Naive thymus-derived CD8-positive, alpha-beta T cell (primary cell): ENCODE measurements at regions not wholly inside any gene's neighbourhood (a gene's known extent, or its start where the extent isn't known, plus 50 kb on each side); places are given as distances from the start of the nearest gene placed in this dataset.

Experiments used
- ATAC-seq, 2 donors: fragments of 150-1000 bp; cut with Tn5 transposase in 1 of 2; sonication (Bioruptor Pico), chemical (Tn5 transposase) in 1 of 2; 1 replicate in 1 of 2; 2 replicates in 1 of 2; pipeline ENCODE4 v1.10.0; 2021; ENCODE audit warnings: mild to moderate bottlenecking in 2 of 2, moderate library complexity in 2 of 2
- POLR2A ChIA-PET: fragments of 350-600 bp; sonication (Branson Sonifier 250); formaldehyde crosslinking; loops from one replicate; lab custom pipeline; 2021; ENCODE audit warnings: antibody characterized with exemption; lab: Charles Lee
- DNase-seq, 10 donors: peaks; one replicate each; pipeline versions ENCODE4 v3.0.0 to v3.0.0-alpha.2; 2020 to 2022
- H3K27ac Mint-ChIP-seq, 10 donors: one replicate each; pipeline ENCODE4 v1.8.0; 2020 to 2022; ENCODE audit warnings: mild to moderate bottlenecking in 10 of 10, mixed read lengths in 10 of 10, moderate library complexity in 4 of 10, inconsistent platforms in 1 of 10
- H3K27me3 Mint-ChIP-seq, 5 donors: one replicate each; pipeline ENCODE4 v1.8.0; 2021 to 2022; ENCODE audit warnings: mixed read lengths in 5 of 5
- H3K36me3 Mint-ChIP-seq, 3 donors: one replicate each; pipeline ENCODE4 v1.8.0; 2020 to 2022; ENCODE audit warnings: mixed read lengths in 3 of 3, mild to moderate bottlenecking in 2 of 3, inconsistent platforms in 1 of 3
- H3K4me1 Mint-ChIP-seq, 4 donors: one replicate each; pipeline ENCODE4 v1.8.0; 2021 to 2022; ENCODE audit warnings: mixed read lengths in 4 of 4
- H3K4me3 Mint-ChIP-seq, 10 donors: one replicate each; pipeline ENCODE4 v1.8.0; 2020 to 2022; ENCODE audit warnings: mild to moderate bottlenecking in 10 of 10, mixed read lengths in 10 of 10, moderate library complexity in 6 of 10, inconsistent platforms in 1 of 10
- H3K9me3 Mint-ChIP-seq, 9 donors: one replicate each; pipeline ENCODE4 v1.8.0; 2020 to 2022; ENCODE audit warnings: mixed read lengths in 9 of 9, mild to moderate bottlenecking in 3 of 9, inconsistent platforms in 1 of 9, moderate library complexity in 1 of 9

DNA sequence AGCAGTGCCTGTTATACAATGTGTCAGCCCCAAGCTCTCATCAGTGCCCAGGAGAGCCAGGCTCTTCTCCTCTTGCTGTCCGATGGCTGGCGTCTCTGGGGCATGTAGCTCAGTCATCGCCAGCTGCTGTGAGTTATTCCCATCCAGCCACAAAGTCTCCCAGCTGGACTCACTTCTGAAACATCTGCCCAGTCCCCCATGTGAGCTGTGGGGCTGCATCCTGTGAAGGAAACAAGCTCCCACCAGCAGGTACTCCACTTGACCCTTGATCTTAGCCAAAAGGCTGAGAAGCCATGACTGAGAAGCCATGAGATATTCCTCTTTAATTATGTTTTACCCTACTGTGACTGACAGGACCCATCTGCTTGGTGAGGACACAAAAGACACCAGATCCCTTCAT lies 212.7 kb upstream of the IGFBP3 start:
- peaks cover 0 to 9% (median 0%) of the 10 kb centered on the region in 5 donors for H3K27me3 Mint-ChIP-seq
- no peaks in the 10 kb centered on the region for H3K4me1 Mint-ChIP-seq
- POLR2A ChIA-PET: no interaction called here
- DNase-seq (no peak), ATAC-seq (no peak)
- no peak overlapping the region for H3K27ac Mint-ChIP-seq
- H3K36me3 Mint-ChIP-seq: peaks cover 0 to 5% (median 0%) of the 10 kb centered on the region in 3 donors
- no peak overlapping the region for H3K4me3 Mint-ChIP-seq
- peaks cover 0 to 3% (median 0%) of the 10 kb centered on the region in 9 donors for H3K9me3 Mint-ChIP-seq

DNA sequence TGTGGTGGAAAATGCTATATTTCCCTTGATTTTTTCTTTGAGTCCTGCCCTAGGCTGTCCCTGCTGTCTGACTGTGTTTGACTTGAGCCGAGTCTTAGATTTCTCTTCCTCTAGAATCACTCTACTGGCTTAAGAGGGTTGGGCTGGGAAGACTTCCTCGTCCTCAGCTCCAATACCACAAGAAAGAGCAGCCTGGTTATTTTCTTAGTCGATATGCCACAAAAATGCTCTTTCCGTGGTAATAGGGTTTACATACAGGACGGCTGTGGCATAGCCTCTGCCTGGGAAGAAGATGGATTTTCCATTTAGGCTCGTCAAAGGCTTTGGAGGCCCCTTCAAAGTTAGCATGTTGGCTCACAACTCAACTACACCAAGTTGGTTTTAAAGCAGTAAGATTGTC lies 212.0 kb upstream of the IGFBP3 start:
- Mint-ChIP-seq H3K36me3 (peaks cover 0 to 5% (median 0%) of the 10 kb centered on the region in 3 donors), H3K4me1 (no peaks in the 10 kb centered on the region), H3K27me3 (peaks cover 0 to 9% (median 0%) of the 10 kb centered on the region in 5 donors), H3K27ac (no peak overlapping the region), H3K4me3 (no peak overlapping the region), H3K9me3 (peaks cover 0 to 3% (median 0%) of the 10 kb centered on the region in 9 donors)
- DNase-seq (no peak), ATAC-seq (no peak)
- POLR2A ChIA-PET: no interaction called here

DNA sequence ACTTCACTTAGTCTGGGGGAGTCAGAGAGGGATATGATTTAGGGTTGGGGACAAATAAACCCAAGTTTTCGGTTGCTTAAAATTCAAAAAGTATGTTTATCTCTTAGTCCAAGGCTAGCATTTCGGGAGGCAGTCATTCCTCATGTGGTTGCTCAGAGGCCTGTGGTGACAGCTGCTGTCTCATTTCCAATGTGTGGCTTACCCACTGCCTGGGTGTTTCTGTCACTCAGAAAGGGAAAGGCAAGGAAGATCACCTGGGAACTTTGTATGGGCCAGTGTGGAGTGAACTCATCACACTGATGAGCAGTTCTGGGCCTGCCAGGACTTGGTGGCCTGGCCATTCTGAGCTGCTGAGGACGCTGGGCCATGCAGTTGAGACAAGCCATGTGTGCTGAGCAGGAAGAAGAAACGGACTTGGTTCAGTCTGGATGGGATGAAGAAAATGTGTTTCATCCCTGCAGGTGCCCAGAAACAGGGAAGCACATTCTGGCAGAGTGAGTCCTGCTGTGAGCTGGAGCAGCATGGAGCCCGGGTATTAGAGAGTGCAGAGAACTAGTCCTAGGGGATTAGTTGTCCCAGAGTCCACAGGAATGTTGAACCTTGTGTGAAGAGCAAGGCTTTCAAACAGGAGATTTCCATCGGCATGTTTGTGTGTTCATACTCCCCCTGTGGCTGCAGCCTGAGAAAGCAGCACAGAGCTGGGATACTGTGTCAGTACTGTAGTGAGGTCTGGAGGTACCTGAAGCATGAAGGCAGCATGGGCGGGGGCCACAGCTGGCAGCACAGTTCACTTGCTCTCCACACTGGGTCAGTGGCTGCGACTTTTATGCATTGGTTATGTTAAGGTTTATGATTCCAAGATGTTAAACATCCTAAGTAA lies 211.1 kb upstream of the IGFBP3 start:
- Mint-ChIP-seq H3K27ac (no peak overlapping the region), H3K27me3 (peaks cover 0 to 9% (median 0%) of the 10 kb centered on the region in 5 donors), H3K36me3 (peaks cover 0 to 5% (median 0%) of the 10 kb centered on the region in 3 donors), H3K4me1 (no peaks in the 10 kb centered on the region), H3K4me3 (no peak overlapping the region), H3K9me3 (peaks cover 0 to 3% (median 0%) of the 10 kb centered on the region in 9 donors)
- ATAC-seq: no peak
- DNase-seq: no peak
- POLR2A ChIA-PET: no interaction called here

DNA sequence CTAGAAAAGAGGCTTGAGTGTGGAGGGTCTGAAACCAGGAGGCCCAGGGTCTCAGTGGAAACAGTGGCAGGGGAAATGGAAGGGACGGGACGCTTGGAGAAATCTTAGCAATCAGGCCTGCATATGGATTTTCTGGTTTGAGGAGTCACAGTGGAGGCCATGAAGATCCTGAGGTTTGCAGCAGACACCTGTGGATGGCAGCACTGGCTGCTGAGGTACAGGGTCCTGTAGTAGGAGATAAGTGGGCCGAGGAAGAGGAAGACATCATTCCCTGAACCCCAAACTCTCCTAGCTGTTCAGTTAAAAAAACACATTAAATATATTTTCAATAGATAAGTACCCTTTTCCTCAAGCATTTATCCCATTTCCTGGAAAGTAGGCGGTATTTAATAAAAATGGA lies 208.8 kb upstream of the IGFBP3 start:
- H3K9me3 Mint-ChIP-seq: peaks cover 0 to 3% (median 0%) of the 10 kb centered on the region in 9 donors

DNA sequence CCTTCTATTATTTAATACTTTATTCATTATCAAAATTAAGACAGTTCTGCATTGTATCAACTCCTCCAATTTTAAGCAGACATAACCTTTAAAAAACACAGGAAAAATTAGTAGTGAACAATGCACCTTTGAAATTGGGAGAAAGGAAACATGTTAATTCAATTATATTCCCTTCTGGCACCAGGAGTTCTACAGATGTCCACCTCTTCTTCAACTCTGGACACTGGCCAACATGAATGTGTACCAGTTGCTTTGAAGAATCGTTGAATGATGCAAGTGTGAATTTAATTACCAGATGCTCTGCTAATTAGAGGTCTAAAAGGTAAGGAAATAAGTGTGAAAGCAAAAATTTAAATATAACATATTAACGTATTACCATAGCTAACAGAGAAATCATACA lies 206.7 kb upstream of the IGFBP3 start:
- Mint-ChIP-seq H3K4me1 (no peaks in the 10 kb centered on the region), H3K27ac (no peak overlapping the region), H3K4me3 (no peak overlapping the region), H3K9me3 (peaks cover 0 to 6% (median 0%) of the 10 kb centered on the region in 9 donors), H3K36me3 (peaks cover 0 to 9% (median 0%) of the 10 kb centered on the region in 3 donors), H3K27me3 (peaks cover 0 to 13% (median 8%) of the 10 kb centered on the region in 5 donors)
- ATAC-seq (no peak), DNase-seq (no peak)
- POLR2A ChIA-PET: no interaction called here

More for the DNA sequence above, 208.8 kb upstream of the IGFBP3 start:
- DNase-seq (no peak), ATAC-seq (no peak)
- H3K4me3 Mint-ChIP-seq: no peak overlapping the region
- H3K27ac Mint-ChIP-seq: no peak overlapping the region
- no peaks in the 10 kb centered on the region for H3K4me1 Mint-ChIP-seq
- H3K27me3 Mint-ChIP-seq: peaks cover 0 to 8% (median 0%) of the 10 kb centered on the region in 5 donors
- POLR2A ChIA-PET: no interaction called here
- peaks cover 0 to 5% (median 0%) of the 10 kb centered on the region in 3 donors for H3K36me3 Mint-ChIP-seq

DNA sequence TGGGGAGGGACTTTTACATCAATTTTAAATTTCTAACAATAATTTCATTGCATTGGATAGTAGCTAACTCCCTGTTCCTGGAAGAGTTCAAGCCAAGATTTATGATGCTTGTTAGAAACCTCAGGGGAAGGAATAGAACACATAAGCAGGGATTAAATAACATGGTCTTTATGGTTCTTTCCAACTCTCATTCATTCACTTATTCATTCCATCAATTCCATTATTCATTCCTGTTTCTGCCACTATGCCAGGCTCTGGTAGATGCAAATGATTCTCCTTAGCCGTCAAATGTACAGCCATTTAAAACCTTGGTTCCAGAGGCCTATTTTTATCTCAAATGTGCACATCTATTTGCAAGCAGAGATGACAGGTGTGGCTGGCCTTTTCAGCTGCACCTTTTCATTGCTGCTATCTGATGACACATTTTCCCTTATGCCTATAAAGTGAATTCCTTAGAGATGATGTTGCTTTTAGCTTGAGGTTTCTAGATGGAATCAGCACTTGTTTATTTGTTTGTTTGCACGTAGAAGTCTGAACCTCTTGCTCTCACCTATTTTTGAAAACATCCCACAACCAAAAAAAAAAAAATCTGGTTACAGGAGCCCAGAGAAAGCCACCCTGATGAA lies 205.7 kb upstream of the IGFBP3 start:
- DNase-seq (no peak), ATAC-seq (no peak)
- Mint-ChIP-seq H3K27ac (no peak overlapping the region), H3K4me1 (no peaks in the 10 kb centered on the region), H3K4me3 (no peak overlapping the region), H3K36me3 (peaks cover 0 to 9% (median 0%) of the 10 kb centered on the region in 3 donors), H3K27me3 (peaks cover 0 to 13% (median 8%) of the 10 kb centered on the region in 5 donors), H3K9me3 (peaks cover 0 to 6% (median 0%) of the 10 kb centered on the region in 9 donors)
- POLR2A ChIA-PET: no interaction called here

DNA sequence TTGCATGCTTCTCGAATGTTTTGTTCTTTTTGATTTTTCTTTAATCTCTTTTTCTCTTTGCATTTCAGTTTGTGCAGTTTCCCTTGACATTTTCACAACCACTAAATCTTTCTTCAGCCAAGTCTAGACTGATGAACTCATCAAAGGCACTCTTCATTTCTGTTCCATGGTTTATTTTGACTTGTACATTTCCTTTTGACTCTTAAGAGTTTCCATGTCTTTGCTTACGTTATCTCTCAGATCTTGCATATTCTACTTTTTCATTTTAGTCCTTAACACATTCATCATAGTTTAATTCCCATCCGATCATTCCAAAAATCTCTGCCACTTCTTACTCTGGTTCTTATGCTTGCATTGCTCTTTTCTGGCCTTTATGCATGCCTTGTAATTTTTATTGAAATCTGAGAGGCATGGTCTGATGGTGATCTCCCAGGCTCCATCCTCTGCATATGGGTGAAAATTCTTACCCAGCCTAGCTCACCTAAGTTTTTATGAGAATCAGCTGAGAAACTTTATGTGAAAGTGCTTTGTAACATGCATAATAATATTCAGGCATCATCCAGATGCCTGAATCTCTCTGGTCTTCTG lies 202.8 kb upstream of the IGFBP3 start:
- H3K9me3 Mint-ChIP-seq: peaks cover 0 to 6% (median 0%) of the 10 kb centered on the region in 9 donors
- no peak for ATAC-seq
- no peak overlapping the region for H3K27ac Mint-ChIP-seq
- DNase-seq: no peak
- peaks cover 0 to 13% (median 6%) of the 10 kb centered on the region in 5 donors for H3K27me3 Mint-ChIP-seq
- POLR2A ChIA-PET: no interaction called here
- H3K36me3 Mint-ChIP-seq: peaks cover 0 to 9% (median 0%) of the 10 kb centered on the region in 3 donors
- H3K4me3 Mint-ChIP-seq: no peak overlapping the region
- no peaks in the 10 kb centered on the region for H3K4me1 Mint-ChIP-seq

DNA sequence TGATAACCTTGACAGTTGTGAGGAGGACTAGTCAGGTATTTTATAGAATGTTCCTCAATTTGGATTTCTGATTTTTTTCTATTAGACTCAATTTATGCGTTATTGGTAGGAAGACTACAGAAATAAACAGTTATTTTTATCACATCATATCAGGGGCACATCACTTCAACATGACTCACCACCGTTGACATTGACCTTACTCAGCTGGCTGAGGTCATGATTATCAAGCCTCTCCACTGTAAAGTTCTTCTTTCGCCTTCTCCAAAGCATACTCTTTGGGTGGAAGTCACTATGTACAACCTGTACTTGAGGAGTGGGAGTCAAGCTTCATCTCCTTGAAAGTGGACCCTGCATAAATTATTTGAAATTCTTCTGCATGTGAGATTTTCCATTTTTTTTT lies 194.3 kb upstream of the IGFBP3 start:
- DNase-seq (no peak), ATAC-seq (no peak)
- Mint-ChIP-seq H3K27ac (no peak overlapping the region), H3K36me3 (no peaks in the 10 kb centered on the region), H3K4me3 (no peak overlapping the region), H3K4me1 (no peaks in the 10 kb centered on the region), H3K27me3 (no peaks in the 10 kb centered on the region), H3K9me3 (peaks cover 0 to 6% (median 0%) of the 10 kb centered on the region in 9 donors)
- POLR2A ChIA-PET: no interaction called here

DNA sequence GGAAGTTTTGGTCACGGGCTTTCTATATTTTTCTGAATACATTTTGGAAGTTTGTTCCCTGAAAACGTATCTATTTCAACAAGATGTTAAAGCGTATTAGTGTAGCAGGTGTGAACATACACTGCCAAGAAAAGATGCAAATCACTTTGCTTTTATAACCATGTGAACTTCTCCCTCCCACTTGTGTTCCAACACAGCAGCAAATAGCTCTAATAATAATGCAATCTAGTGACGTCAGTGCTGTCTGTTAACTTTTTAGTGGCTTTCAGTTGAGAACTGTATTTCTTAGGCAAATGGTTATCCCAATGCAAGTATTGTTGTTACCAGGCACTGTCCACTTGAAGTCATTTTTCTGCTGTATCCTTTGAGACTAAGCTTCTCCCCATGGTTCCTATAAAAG lies 188.4 kb upstream of the IGFBP3 start:
- Mint-ChIP-seq H3K9me3 (peaks cover 0 to 4% (median 0%) of the 10 kb centered on the region in 9 donors), H3K4me1 (no peaks in the 10 kb centered on the region), H3K36me3 (no peaks in the 10 kb centered on the region)

DNA sequence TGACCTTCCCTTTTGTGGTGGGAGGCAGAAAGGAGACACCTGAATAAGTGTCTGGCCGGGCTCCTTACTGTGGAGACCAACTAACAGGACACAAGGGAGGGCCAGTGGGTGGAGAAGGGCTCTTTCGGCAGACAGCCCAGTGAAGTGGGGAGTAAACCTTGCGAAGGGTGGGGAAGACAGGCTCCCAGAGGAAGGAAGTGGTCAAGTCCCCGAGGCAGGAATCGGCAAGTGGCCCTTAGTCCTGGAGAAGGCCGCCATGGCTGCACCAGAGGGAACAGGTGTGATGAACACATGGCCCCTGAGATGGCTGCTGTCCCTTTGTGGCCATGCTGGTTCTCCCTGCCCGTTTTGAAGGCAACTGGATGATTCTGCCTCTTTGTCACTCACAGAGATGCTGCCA lies 187.2 kb upstream of the IGFBP3 start:
- H3K27ac Mint-ChIP-seq: no peak overlapping the region
- ATAC-seq: no peak
- POLR2A ChIA-PET: no interaction called here
- H3K4me3 Mint-ChIP-seq: no peak overlapping the region
- H3K4me1 Mint-ChIP-seq: no peaks in the 10 kb centered on the region
- no peaks in the 10 kb centered on the region for H3K36me3 Mint-ChIP-seq
- no peaks in the 10 kb centered on the region for H3K27me3 Mint-ChIP-seq
- DNase-seq: no peak
- H3K9me3 Mint-ChIP-seq: peaks cover 0 to 4% (median 0%) of the 10 kb centered on the region in 9 donors

More for the DNA sequence above, 188.4 kb upstream of the IGFBP3 start:
- POLR2A ChIA-PET: no interaction called here
- ATAC-seq: no peak
- Mint-ChIP-seq H3K27ac (no peak overlapping the region), H3K27me3 (no peaks in the 10 kb centered on the region), H3K4me3 (no peak overlapping the region)
- DNase-seq: no peak

DNA sequence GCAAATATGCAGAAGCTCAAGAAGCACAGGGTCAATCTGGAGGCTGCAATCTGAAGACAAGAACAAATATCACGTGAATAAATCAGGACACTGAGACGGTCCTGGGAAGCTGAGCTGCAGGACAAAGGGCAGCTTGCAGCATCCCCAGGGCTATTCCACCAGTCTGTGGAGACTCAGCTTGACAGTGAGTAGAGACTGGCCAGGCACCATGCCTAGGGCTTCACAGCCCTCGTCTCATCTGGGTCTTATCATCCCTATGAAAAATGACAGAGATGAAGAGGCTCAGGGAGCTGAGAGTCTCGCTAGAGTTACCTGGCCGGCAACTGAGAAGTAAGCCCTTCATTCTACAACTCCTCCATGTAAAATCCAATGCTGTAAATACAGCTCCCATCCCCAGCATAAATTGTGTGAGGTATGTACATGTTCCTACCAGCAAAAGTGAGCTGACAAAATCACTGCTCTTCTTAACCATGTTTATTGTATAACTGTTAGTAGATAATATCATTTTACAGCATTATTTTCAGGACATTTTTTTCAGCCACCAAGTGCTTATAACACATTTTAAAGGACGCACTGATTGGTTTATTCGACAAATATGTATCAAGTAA lies 186.6 kb upstream of the IGFBP3 start:
- H3K36me3 Mint-ChIP-seq: no peaks in the 10 kb centered on the region
- H3K27me3 Mint-ChIP-seq: no peaks in the 10 kb centered on the region
- no peak overlapping the region for H3K27ac Mint-ChIP-seq
- ATAC-seq: no peak
- DNase-seq: no peak
- no peak overlapping the region for H3K4me3 Mint-ChIP-seq
- POLR2A ChIA-PET: no interaction called here
- no peaks in the 10 kb centered on the region for H3K4me1 Mint-ChIP-seq
- peaks cover 0 to 4% (median 0%) of the 10 kb centered on the region in 9 donors for H3K9me3 Mint-ChIP-seq

DNA sequence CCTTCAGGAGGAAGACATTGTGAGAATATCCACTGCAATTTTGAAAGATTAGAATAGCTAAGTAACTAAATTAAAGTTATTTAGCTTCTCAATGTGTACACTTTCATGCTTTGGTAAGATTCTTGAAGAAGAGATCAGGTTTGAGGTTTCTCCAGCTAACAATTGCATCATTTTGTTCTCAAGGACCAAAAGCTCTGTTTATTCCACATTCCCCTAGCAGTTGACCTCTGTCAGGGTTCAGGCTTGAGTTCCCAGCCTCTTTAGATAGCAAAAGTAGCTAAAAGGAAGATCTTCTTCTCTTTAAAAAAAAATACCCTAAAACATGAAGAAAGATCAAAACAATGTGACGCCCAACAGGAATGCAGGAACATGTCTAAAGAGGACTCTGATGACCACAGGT lies 179.4 kb upstream of the IGFBP3 start:
- Mint-ChIP-seq H3K36me3 (no peaks in the 10 kb centered on the region), H3K4me3 (no peak overlapping the region), H3K4me1 (no peaks in the 10 kb centered on the region), H3K27me3 (peaks cover 0 to 3% (median 0%) of the 10 kb centered on the region in 5 donors), H3K27ac (no peak overlapping the region), H3K9me3 (peaks cover 0 to 4% (median 0%) of the 10 kb centered on the region in 9 donors)
- POLR2A ChIA-PET: no interaction called here
- no peak for ATAC-seq
- no peak for DNase-seq
